GM12878 (cell line): ENCODE measurements at regions not wholly inside any gene's neighbourhood (a gene's known extent, or its start where the extent isn't known, plus 50 kb on each side); places are given as distances from the start of the nearest gene placed in this dataset.

ENCODE experiments used
- ATAC-seq: fragments of 200-7000 bp; cut with Tn5 transposase; 3 replicates; pipeline ENCODE4 v1.9.1; 2020; ENCODE audit warnings: mild to moderate bottlenecking, moderate library complexity
- BruUV-seq: library from RNA; stranded (reverse); fragments of 400-500 nt; replicated peaks from 2 replicates; lab custom pipeline; 2021; lab: Mats Ljungman, UMichigan
- CTCF ChIA-PET: fragments of 300-600 bp; sonication (Branson Sonifier 250); formaldehyde crosslinking; extraction: SDS; loops from one replicate; lab custom pipeline; 2021; ENCODE audit warnings: inconsistent platforms; lab: Yijun Ruan, JAX
- POLR2A ChIA-PET: fragments of 350-600 bp; formaldehyde crosslinking; extraction: SDS; loops from one replicate; lab custom pipeline; 2021; ENCODE audit warnings: inconsistent platforms; lab: Charles Lee
- RAD21 ChIA-PET: fragments of 300-600 bp; sonication (Branson Sonifier 250); formaldehyde crosslinking; loops from one replicate; lab custom pipeline; 2023; ENCODE audit warnings: antibody characterized with exemption; ENCODE audit not compliant: unreplicated experiment; lab: Charles Lee
- SMC1A ChIA-PET: fragments of 300-600 bp; sonication (Branson Sonifier 250); formaldehyde crosslinking; loops from one replicate; lab custom pipeline; 2023; ENCODE audit not compliant: unreplicated experiment, uncharacterized antibody; lab: Charles Lee
- DNase-seq: peaks from one replicate; pipeline ENCODE4 v3.0.0-alpha.2; 2011; ENCODE audit warnings: low read depth, low spot score
- FAIRE-seq: peaks from 3 replicates; lab custom pipeline; 2011; peaks lifted over from hg19 to GRCh38; lab: Jason Lieb, UNC
- H2AFZ ChIP-seq: 2 replicates; pipeline ENCODE4 v1.6.0; 2011; ENCODE audit warnings: low read depth, low read length, control low read depth; ENCODE audit not compliant: control insufficient read depth
- H3K27ac ChIP-seq: 2 replicates; pipeline ENCODE4 v1.5.1; 2011; ENCODE audit warnings: control low read depth; ENCODE audit not compliant: control insufficient read depth, insufficient read depth
- H3K27me3 ChIP-seq, 2 experiments: replicated peaks in 1 of 2; 2 replicates each; pipeline versions ENCODE4 v1.6.0 to v1.6.1; 2011; ENCODE audit warnings: low read length in 1 of 2; ENCODE audit not compliant: control insufficient read depth in 2 of 2, insufficient read depth in 2 of 2
- H3K36me3 ChIP-seq, 2 experiments: 2 replicates each; pipeline ENCODE4 v1.5.1; 2011; ENCODE audit warnings: low read length in 1 of 2; ENCODE audit not compliant: control insufficient read depth in 2 of 2, insufficient read depth in 2 of 2
- H3K4me1 ChIP-seq: 2 replicates; pipeline ENCODE4 v1.6.1; 2011; ENCODE audit warnings: mild to moderate bottlenecking, low read length, moderate library complexity, mixed read lengths; ENCODE audit not compliant: control insufficient read depth, insufficient read depth
- H3K4me2 ChIP-seq: 2 replicates; pipeline ENCODE4 v1.6.0; 2011; ENCODE audit warnings: control low read depth; ENCODE audit not compliant: control insufficient read depth, insufficient read depth
- H3K4me3 ChIP-seq: fragments of 200-600 bp; sonication (generic); 2 replicates; pipeline ENCODE4 v1.5.1; 2016
- H3K79me2 ChIP-seq: 2 replicates; pipeline ENCODE4 v1.6.0; 2011; ENCODE audit warnings: low read length; ENCODE audit not compliant: control insufficient read depth, insufficient read depth
- H3K9ac ChIP-seq: 2 replicates; pipeline ENCODE4 v1.8.0; 2011; ENCODE audit warnings: low read length, control low read depth, mixed read lengths; ENCODE audit not compliant: control insufficient read depth, insufficient read depth
- H3K9me3 ChIP-seq: replicated peaks from 3 replicates; pipeline ENCODE4 v1.5.1; 2011; ENCODE audit warnings: mild to moderate bottlenecking, low read length; ENCODE audit not compliant: control insufficient read depth, insufficient read depth
- H4K20me1 ChIP-seq: 2 replicates; pipeline ENCODE4 v1.6.0; 2011; ENCODE audit not compliant: control insufficient read depth, insufficient read depth
- BHLHE40 ChIP-seq, 2 experiments: fragments of 450-650 bp in 1 of 2; IDR thresholded peaks; 2 replicates each; pipeline ENCODE4 v1.6.1; 2011 to 2017; ENCODE audit warnings: low read depth in 2 of 2, borderline replicate concordance in 1 of 2, improper control_type of control experiment in 1 of 2, low read length in 1 of 2, mild to moderate bottlenecking in 1 of 2
- ELK1 ChIP-seq: IDR thresholded peaks from 2 replicates; pipeline ENCODE4 v1.6.1; 2012; ENCODE audit warnings: low read depth, low read length, improper control_type of control experiment
- PRDM15 ChIP-seq: fragments of 450-650 bp; formaldehyde crosslinking; IDR thresholded peaks from 2 replicates; pipeline ENCODE4 v1.4.0; 2020; ENCODE audit warnings: mild to moderate bottlenecking, moderate library complexity
- RAD51 ChIP-seq: fragments of 450-650 bp; IDR thresholded peaks from 2 replicates; pipeline ENCODE4 v1.6.1; 2016; ENCODE audit warnings: moderate library complexity, mild to moderate bottlenecking, inconsistent platforms
- SPI1 ChIP-seq: IDR thresholded peaks from 2 replicates; pipeline ENCODE4 v1.6.1; 2011; ENCODE audit warnings: low read depth, mild to moderate bottlenecking, low read length, moderate library complexity, borderline replicate concordance; ENCODE audit not compliant: insufficient read depth
- WGBS: methylation state at CpG from one replicate; pipeline ENCODE4 v1.1.6; 2016; ENCODE audit warnings: low lambda C conversion rate; ENCODE audit not compliant: insufficient replicate concordance, insufficient coverage; ENCODE audit errors: missing lambda C conversion rate; 5-methylcytosine and 5-hydroxymethylcytosine counted together
- in situ Hi-C: fragments of 300-500 bp; cut with MboI; formaldehyde crosslinking; loops from 9 replicates; pipeline ENCODE4 v1.14.3; 2018; ENCODE audit warnings: mixed read lengths
- intact Hi-C: fragments of 100-400 bp; cut with micrococcal nuclease; formaldehyde crosslinking; loops from one replicate; pipeline ENCODE4 v1.14.2; 2022; ENCODE audit not compliant: unreplicated experiment

- FAIRE-seq = no peak
- in situ Hi-C loops (no loop called here), intact Hi-C loops (no loop called here)
- no peak for TF ChIP-seq ELK1
- TF ChIP-seq BHLHE40 (IDR thresholded peaks at IDR 0.05; ENCODE audit: borderline replicate concordance in 1 of 2, low read depth in 2 of 2, low read length in 1 of 2) = no peak
- no peak for TF ChIP-seq RAD51
- TF ChIP-seq SPI1 = no peak
- TF ChIP-seq PRDM15 = no peak
- H3K27me3 ChIP-seq = no peaks in the 10 kb centered on the region
- 47% methylated on average over 1 of the region's 1 CpG for WGBS
- no peaks in the 10 kb centered on the region for H3K9me3 ChIP-seq
- SMC1A ChIA-PET = no interaction called here
- no peak overlapping the region for H3K4me2 ChIP-seq
- CTCF ChIA-PET = no interaction called here
- no peak overlapping the region for H3K9ac ChIP-seq
- no peak overlapping the region for H2AFZ ChIP-seq
- no peaks in the 10 kb centered on the region for H3K79me2 ChIP-seq
- POLR2A ChIA-PET = no interaction called here
- RAD21 ChIA-PET = no interaction called here
- BruUV-seq = no TSS peak
- no peak overlapping the region for H3K27ac ChIP-seq
- H3K36me3 ChIP-seq = no peaks in the 10 kb centered on the region
- no peaks in the 10 kb centered on the region for H4K20me1 ChIP-seq
- DNase-seq = no peak
- ATAC-seq = no peak
- H3K4me3 ChIP-seq = no peak overlapping the region
- no peaks in the 10 kb centered on the region for H3K4me1 ChIP-seq
Measured at GRCh38 chr2:117406443-117406842, 408.0 kb upstream of the DDX18 start.
